Fibroblast of skin of abdomen (primary cell): ENCODE measurements at regions not wholly inside any gene's neighbourhood (a gene's known extent, or its start where the extent isn't known, plus 50 kb on each side); places are given as distances from the start of the nearest gene placed in this dataset.
"Not testable (repeated sequence)": the region's sequence is repeated elsewhere in the genome, so short reads cannot be mapped to it uniquely, and the experiment has no call there.

Experiments used
- DNase-seq: peaks from one replicate; pipeline ENCODE4 v3.0.0-alpha.2; 2013

GRCh38 chr7:42677751-42678699 is 233.8 kb downstream of the C7orf25 start:
- peak; percentile 99 for DNase-seq

DNA sequence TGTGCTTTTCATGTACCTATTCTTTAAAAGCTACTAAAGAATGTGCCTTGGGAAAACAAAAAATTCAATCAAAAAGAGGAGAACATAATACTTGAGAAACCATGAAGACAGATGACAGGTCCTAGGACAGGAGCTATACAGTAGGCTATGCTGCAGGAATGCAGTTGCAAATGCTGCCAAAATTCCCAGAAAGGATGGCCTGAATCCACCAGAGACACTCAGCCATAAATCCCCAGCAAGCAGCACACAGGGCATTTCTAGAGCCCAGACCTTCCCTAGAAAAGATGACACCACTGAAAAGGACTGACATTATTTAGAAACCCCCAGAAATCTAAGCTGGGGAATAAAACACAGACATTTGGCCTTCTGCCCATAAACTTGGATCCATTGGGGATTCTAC is 237.3 kb downstream of the C7orf25 start:
- DNase-seq = peak; percentile 51

- no peak for DNase-seq
Observed at GRCh38 chr7:42673951-42674350, 237.9 kb downstream of the C7orf25 start.

- peak; percentile 44 for DNase-seq
Observed at GRCh38 chr7:42672339-42672999, 239.4 kb downstream of the C7orf25 start.

GRCh38 chr7:42671627-42672026 is 240.2 kb downstream of the C7orf25 start:
- peak; percentile 81 for DNase-seq

GRCh38 chr7:42666994-42667393 is 244.9 kb downstream of the C7orf25 start:
- no peak for DNase-seq

DNA sequence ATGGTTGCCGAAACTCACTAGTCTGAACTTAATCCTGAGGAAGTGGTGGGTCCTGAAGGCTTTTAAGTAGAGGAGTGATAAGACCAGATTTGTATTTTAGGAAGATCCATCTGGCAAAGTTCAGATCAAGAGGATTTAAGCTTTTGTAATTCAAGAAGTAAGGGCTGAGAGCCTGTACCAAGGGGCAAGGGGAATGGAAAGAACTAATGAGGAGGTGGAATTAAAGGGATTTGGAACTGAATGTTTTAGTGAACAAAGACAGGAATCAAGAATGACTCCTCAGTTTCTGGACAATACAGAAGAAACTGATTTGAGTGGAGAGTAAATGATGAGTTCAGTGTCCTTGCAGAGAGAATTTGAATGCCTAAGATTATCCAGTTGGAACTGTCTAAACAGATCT is 249.0 kb downstream of the C7orf25 start:
- DNase-seq = no peak

GRCh38 chr7:42661312-42661711 is 250.6 kb downstream of the C7orf25 start:
- DNase-seq = peak; percentile 58

GRCh38 chr7:42650701-42651100 is 261.2 kb downstream of the C7orf25 start:
- no peak for DNase-seq

DNA sequence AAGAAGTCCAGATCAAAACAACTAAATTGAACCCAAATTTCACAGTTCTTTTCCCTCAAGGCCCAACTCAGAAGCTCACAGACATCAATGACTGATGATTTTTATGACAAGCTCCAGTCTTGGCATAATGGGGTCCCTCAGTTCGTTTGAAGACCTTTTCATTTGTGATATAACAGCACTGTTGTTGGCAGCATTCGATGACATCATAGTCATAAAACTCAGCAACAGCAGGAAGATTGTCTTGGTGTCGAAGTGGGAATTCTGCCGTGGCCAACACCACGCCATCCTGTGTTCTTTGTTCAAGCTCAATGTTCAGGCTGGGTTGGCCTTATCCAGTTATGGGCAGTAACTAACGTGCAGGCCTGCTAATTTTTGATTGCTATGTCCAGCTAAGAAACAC is 261.7 kb downstream of the C7orf25 start:
- DNase-seq = no peak

DNA sequence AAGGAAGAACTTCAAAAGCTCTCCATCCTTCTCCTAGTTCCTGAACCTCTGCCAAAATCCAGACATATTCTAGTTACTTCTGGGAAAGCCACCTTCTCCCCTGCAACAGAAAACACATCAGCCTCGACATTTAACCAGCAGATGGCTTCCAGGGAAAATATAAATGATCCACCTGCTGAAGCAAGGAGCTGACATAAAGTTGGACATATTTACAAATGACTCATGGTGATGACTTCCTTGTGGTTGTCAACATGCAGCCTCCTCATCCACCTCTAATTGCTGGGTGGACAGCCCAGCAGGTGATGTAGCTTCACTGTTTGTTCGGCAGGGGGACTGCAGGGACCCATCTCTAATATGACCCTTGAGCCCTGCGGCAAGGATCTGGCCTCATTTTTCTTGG is 266.0 kb downstream of the C7orf25 start:
- DNase-seq = peak; percentile 6

DNA sequence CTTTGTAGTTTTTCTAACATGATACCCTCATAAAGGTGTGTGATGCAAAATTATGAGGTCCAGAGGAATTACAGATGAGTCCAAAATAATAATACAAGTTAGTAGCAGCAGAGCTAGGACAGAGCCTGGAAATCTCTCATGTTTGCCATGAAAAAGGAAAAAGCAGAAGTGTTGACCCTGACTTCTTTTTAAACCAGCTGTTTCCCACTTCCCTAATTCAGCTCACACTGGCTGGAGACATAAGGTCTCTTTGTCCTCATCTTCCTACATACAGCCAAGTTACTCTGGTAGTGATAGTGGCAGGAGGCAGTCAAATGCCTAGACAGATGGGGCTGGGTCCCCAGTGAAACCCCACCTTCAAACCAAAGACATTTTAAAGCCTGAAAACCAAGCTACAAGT is 269.2 kb downstream of the C7orf25 start:
- DNase-seq = no peak

- DNase-seq = peak; percentile 30
Observed at GRCh38 chr7:42639930-42640329, 271.9 kb downstream of the C7orf25 start.

GRCh38 chr7:42636380-42636779 is 275.5 kb downstream of the C7orf25 start:
- DNase-seq = not testable (repeated sequence)

GRCh38 chr7:42628054-42628453 is 283.8 kb downstream of the C7orf25 start:
- DNase-seq = peak; percentile 48

DNA sequence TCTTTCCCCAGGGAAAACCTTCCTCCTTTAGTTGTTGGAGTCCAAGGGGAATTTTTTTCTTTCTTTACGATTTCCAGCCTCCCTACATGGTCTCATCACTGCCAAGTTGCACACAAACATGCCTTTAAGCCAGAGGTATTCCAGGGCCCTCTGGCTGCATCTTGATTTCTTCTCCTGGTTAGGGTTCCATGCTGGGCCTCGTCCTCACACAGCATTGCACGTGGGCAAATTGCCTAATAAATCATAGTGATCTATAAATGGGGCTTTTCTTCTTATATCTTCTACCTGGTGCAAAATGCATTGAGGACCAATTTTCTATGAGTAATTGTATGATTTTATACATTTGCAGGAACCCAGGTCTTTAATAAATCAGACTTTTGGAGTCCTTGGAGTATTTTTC is 284.2 kb downstream of the C7orf25 start:
- DNase-seq = peak; percentile 13

DNA sequence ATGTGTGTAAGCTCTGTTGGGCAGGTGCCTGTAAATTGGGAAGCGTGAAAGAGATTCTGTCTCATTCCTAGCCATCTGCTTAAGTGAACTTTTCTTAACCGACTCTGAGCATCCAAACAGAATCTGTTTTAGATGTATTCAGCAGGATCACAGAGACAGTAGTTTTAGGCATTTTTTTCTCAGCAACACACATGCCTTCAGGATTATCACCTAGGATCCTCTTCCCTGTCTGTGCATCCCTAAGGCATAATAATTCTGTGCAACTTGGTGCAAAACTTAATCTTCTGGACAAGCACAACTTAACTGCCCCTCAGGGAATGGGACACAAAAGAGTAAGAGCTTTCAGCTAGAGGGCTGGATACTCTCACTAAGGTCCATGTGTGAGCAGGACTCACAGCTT is 284.8 kb downstream of the C7orf25 start:
- DNase-seq = no peak

DNA sequence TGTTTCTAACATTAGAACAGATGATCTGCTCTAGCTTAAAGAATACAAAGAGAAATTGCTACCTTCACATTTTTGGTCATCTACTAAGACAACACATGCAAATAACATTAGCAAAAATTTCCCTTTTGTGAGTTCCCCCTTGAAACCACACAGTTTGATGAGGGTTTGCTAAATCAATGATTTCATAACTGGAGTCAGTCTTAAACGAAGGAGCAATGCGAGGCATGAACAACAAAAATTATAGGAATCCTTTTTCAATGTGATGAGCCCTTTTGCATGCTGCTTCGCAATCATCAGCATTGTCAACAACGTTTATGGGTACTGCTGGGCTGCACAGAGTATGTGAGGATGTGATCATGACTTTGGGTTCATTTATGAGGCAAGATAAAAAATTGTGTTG is 286.4 kb downstream of the C7orf25 start:
- DNase-seq = peak; percentile 10

DNA sequence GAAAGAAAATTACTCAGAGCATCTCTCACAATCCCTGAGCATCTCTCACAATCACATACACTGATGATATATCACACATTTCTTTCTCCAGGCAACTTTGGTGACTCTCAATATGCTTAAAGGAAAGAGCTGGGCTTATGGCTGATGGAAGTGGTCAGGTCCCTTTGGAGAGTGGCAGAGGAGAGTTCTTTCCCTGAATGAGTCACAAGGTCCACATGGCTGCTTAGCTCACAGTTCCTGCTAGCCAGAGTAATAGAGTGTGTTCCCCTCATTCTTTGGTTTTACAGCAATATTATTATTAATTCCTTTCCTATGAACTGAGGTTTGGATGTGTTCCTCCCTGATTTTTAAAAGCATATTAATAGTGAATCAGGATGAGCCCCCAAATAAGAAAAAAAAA is 287.4 kb downstream of the C7orf25 start:
- DNase-seq = peak; percentile 65

DNA sequence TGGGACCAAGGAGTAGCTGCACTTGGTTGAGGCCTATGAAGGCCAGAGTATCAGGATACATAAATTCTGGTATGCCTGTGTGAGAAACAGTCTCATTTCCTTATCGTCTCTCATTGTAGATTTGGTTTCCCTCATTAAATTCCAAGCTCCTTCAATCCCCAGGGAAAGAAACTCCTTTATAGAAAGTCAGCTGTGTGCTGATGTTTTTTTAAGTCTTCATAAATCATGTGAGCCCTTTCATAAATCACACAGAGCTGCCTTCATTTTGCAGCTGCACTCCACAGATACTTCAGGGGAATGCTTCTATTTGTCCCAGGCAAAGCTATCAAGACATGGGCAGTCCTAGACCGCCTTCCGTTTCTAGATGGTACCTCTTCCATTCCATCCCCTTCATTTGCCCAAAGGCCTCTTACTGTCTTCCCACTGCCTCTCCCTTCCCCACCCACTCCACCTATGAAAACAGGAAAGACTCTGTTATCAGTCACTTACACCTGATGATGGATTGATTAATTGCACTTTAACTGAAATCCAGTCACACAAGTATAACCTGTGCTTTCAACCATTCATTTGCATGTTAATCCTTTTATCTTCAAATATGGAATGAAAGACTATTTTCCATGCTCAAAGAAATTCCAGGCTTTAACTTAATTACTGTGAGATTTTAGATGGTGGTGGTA is 290.2 kb downstream of the C7orf25 start:
- peak; percentile 23 for DNase-seq

DNA sequence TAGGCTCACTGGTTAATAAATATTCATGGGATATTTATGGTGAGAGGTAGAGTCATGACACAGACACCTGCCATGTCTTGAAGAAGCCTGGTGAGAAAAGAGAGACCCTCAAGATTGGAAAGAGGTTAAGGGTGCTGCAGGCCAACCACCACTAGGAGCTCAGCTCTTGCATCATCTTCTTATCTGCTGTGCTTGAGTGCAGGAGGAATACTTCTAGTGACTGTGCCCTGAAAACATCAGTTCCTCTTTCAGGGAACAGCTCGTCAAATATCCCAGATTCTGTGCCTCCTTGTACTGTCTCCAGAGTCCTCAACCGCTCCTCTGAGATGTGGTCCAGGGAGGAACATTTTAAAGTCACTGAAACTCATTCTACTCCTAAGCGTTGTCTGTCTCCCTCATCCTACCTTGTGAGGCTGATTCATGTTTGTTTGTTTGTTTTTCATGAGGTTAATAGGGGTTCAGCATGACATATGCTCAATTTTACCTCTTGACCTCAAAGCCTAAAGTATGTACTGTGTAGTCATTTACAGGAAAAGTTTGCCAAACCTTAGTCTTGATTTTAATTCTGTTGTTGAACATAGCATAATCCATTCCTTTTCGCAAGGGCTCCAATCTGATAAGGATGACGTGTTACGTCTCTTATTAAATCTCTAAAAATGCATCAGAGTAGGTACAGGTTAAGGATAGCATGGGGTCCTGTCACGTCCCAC is 293.1 kb downstream of the C7orf25 start:
- no peak for DNase-seq

DNA sequence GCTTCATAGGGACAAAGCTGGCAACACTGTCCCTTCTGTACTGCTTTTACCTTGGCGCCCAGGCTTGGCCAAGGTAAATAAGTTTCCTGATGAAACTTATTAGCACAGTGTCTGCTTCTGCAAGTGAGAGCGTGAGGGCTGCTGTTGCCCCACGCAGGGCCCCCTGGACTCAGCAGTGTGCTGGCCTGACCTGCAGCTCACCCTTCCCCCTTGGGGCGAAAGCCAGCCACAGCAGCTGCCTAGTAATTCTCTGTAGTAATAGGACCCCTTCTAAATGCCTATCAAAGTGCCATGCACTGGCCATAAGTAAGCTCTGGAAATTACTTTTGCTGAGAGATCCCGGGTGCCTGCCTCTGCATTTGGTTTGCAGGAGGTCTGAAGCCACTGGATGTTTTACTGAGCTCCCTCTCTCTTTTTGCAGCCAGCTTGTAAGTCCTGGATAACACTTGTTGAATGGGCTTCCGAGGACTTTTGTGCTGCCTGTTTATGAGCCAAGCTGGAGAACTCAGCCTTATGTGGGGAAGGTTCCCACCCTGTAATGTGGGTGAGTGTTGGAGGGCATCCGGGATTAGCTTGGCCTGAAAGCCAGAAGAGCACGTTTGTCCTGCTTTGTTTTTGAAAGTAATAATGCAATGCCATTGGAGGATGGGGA is 293.9 kb downstream of the C7orf25 start:
- DNase-seq = peak; percentile 9
